Amniotic epithelial cell (primary cell): ENCODE measurements at regions not wholly inside any gene's neighbourhood (a gene's known extent, or its start where the extent isn't known, plus 50 kb on each side); places are given as distances from the start of the nearest gene placed in this dataset.

Source experiments
- DNase-seq: peaks from one replicate; pipeline ENCODE4 v3.0.0-alpha.2; 2010; ENCODE audit warnings: low read depth

DNA sequence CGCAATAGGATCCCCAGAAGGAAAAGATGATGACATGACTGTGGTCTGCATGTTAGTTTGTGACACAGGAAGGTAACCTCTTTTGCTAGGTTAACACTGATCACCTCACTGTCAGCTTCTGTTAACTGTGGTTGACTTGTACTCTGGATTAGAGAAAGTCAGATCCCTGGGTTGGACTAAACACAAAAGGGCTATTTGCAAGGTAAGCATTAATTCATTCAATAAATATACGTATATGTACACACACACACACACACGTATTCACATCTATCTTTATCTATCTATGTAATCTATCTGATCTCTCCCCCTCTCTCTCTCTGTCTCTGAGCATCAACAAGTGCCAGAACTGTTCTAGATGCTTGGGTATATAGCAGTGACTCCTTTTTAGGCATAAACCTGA, 136.1 kb upstream of the SNX19 start:
- no peak for DNase-seq

DNA sequence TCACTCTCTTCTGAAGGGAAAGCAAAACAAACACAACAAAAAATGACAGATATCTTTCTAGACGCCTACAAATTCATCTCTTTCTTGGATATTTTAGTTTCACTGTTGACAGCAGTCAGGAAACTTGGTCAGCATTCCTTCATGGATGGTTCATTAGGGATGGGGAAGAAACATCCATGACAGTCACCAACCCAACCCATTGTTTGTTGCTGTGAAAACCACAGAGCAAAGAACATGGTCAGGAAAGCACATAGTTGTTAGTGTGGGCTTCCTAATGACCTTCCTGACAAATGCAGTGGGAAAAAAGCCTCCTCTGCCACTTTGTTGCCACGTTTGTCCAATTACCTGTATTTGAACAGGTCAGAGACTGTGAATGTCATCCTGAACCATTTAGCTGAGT, 139.8 kb upstream of the SNX19 start:
- no peak for DNase-seq

DNA sequence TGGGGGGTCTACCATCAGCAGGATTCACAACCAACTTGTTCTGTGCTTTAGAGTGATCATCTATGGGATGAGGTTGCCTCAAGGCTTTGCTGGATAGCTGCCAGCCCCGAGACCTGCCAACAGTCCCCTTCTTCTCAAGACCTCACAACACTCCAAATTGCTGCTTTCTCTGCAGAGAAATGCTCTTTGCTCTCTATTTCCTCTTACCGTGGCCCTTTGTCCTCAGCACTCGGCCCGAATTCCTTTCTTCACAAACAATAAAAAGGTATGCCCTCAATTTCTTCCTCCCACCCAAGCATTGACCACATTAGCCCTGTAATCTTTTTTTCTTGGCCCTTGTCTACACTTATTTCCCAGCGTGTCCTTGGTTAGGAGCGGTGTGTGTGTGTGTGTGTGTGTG, 147.4 kb upstream of the SNX19 start:
- DNase-seq, result no peak

DNA sequence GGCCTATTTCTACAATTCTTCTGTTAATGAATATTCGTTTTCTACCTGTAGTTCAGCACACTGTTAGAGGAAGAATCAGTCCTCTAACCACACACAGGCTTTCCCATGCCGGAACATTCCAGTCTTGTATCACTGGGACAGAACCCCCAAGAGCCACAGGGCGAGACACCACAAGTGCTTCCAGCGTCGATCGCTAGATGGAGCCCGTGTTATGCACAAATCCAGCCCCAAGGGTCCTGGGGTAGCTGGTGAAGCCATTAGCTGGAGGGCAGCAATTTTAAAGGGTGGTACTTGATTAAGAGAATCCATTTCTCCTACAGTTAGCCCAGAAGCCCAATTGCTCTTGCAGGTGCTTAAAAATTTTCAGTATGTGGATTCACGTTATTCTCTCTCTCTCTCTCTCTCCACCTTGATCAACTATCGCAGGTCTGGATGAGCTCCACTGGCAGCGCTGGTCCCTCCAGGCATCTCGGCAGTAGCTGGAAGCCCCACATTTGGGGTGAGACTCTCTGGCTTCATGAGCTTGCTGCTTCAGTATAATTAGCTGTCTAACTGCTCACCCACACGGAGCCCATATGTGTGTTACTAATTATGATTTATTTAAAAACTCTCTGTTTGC, 148.2 kb upstream of the SNX19 start:
- DNase-seq, result peak; percentile 31

DNA sequence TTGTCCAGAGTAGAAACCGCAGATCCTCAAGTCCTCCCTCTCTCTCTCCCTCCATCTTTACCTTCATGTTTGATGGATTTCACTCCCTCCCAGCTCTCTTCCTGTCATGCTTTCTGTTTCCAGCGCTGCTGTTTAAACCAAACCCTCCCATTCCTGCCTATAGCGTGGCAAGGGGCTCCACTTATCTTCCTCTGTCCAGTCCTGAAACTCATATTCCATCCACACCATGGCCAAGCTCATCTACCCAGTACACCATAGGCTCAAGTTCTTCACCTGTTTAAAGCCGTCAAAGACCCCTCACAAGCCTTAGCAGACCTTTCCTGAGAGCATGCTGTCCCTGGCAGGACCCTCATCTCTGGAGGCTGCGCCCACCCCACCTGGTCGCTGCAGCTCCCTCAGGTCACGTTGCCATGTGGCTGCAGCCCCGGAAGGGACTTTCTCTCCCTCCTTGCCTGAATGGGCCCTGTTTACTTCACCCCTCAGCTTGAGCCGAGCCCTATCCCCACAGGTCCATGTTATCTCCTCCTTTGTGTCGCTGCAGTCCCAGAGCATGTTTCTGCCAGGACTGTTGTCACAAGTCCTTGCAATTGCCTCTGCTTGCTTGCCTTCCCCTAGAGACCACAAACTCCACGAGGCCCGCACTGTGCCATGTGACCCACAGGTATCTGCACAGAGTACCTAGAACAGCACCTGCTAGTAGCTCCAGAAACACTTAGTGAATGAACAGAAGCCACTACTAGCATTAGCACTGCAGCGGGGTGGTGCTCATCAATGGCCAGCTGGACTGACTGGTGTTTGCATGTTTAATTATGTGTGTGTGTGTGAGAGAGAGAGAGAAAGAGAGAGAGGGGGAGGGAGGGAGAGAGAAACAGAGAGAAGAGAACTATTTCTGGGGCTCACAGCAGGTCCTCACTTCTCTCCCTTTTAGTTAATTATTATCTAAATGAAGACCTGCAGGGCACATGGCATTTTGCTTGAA, 149.4 kb upstream of the SNX19 start:
- no peak for DNase-seq

DNA sequence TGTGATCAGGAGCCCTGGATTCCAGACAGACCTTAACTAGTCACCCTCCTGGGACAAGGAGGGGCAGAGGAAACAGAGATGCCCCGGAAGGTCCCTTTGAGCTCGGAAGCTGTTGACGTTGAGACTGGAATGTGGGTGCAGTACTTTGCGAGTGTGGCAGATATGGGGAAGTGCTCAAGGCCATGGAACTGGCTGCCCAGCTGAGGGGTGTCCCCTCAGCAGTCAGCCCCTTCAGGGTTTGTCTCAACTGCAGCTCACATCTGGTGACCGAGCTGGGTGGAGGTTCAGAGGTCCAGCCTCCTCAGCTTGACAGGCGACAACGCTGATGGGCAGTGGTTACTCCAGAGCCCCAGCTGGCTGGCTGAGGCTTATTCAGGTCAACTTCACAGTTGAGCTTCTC, 150.3 kb upstream of the SNX19 start:
- DNase-seq, result no peak

DNA sequence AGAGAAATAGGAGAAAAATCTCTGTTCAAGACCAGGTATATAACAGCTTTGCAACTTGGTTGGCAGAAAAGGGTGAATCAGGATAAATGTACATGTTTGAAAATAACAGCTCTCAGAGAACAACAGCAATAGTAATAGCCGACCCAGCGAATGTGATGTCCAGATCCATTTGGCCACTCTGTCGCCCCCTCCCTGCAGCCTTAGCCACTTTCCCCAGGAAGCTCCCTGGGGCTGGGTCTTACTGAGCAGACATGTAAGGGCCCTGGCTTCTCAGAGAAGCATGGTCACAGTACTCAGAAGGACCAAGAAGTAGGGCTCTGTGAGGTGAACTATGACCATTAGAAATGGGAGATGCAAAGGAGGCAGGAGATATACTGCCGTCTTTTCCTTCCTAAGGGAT, 154.1 kb upstream of the SNX19 start:
- no peak for DNase-seq

DNA sequence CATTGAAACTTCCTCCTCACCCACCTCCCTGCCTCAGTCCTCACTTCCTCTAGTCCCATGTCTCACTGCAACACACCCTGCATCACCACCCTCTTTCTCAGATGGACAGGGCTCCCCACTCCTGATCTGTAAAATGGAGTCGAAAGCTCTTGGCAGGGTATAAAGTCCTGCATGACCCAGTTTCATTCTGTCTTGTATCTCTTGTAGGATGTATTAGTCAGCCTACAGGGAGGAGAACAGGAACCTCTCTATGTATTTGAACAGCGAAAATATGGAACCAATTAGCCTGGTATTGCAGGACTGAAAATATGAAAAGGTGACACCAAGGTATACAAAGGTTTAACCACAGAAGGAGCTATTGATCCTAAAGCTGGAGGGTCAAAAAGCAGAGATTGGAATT, 156.9 kb upstream of the SNX19 start:
- no peak for DNase-seq

DNA sequence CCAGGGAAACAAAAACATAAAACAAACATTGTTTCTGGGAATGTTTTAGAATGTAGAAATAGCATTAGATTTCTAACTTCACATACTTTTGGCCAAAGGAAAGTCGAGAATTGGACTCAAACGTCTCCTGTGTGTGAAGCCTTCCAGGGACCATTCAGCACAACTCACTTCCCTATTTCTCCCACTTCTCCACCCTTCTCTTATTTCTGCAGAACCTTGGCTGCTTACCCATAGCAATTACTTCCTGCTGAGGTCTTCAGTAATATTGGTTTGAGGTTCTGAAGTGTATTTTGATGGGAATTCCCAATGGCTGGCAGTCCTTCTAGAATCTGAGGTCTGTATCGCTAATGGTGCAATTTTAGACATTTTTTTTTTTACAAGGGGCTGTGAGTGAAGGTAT, 158.3 kb upstream of the SNX19 start:
- no peak for DNase-seq

DNA sequence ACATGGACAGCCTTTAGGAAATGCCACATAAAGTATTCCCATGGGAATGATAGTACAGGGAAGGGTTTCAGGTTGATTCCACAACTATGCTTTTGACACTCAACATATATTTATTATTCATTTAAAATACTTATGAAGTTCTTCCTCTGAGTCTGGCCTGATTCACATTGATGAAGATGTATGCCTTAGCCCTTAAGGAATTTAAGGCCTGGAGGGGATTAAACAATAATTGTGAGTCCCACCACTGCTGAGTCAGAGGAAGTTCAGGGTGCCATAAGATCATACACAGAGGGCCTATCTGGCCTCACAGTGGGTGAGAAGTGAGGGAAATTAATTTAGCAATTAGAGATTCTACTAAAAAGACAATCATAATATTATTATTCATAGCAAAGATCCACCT, 161.1 kb upstream of the SNX19 start:
- DNase-seq, result no peak

DNA sequence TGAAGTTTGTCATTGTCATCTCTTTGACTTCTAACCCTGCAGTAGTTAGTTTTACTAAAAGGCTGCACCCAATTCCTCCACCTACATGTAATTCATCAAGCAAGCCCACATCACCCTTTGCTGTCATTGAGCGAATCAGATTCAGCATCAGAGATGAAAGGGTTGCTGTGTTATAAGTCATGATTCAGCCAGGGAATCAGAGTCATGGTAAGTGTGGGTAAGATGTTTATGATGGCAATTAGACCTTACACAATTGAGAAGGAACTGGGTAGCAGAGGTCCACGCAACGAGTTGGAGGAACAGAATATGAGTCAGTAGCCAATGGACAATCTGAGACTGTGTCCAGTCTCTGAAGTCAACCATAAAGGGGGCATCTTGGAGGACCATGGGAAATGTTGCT, 162.8 kb upstream of the SNX19 start:
- DNase-seq, result no peak

DNA sequence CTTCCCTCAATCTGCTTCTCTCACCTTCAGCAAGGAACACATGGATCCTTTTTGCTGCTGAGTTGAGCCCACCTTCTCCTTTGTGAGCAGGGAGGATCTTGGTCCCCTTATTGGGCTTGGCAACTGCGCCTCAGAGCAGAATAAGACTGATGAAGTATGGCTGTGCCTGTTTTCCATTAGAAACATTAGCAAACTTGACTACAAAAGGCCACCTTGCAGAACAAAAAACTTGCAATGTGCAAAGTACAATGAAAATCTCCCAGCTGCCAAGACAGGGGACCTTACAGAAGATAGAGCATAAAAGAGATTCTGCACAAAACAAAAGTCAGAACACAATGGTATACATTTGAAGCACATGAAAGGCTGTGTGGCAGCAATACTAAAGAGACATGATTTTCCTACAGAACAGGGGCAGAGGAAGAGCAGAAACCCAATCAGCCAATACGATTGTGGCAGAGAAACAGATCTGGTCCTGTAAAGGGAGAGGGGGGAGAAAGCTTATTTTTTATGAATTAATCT, 173.5 kb upstream of the SNX19 start:
- DNase-seq, result no peak

DNA sequence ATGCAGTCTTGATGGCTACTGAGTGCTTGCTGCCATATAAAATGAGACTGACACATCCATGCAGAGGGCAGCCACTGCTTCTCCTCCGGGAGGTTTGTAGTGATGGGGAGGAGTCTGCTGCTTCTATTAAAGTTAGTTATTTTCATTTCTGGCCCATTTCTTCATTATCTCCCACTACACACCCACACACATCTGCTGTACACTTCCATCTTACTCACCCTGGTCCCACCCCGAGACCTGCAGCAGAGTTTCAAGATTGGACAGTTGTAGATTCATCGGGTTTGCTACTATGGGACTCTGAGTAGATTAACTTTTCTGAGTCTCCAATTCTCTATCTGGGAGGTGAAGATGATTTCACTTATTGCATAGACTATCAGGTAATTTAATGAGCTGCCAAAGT, 176.2 kb upstream of the SNX19 start:
- DNase-seq, result no peak

DNA sequence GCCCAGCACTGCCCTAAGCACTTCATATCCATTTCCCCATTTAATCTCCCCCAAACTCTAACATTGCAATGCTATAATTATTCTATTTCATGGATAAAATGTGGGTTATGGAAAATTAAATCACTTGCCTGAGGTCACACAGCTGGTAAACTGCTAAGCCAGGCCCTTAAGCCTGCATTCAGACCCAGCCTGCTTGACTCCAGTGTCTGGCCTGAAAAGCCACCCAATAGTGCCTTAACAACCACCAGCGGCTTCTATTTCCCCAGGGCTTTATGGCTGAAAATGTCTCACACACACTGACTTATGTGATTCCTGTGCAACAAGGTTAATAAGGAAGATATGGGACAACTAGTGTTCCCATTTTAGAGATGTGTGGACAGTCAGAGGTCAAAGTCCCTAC, 178.5 kb upstream of the SNX19 start:
- DNase-seq, result no peak

DNA sequence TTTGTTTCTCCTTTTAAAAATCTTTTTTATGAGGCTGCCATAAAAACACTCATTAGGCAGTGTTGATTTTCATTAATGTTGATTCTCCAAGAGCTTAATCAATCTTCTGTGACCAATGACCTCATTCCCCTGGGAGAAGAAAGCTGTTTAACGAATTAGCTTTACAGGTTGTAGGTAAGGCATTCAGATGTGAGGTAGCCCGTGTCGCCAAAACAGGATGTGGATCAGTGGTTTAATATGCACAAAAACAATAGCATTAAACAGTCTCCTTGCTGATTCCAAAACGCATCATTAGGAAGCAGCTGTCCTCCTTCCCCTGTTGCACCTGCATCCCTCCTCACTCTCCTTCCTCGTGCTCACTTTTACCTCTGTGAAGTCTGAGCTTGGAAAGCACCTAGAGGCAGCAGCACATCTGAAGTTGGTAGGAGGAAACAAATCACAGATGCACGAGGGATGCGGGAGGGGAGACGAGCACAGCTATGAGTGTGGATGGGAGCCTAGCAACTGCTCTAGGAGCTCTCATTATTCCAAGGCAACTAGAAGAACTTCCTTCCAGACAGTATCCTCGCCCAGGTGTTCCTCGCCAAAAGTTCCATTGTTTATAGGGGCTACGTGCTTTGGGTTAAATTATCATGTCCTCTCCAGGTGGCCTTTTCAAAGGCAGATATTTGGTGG, 179.4 kb upstream of the SNX19 start:
- no peak for DNase-seq

DNA sequence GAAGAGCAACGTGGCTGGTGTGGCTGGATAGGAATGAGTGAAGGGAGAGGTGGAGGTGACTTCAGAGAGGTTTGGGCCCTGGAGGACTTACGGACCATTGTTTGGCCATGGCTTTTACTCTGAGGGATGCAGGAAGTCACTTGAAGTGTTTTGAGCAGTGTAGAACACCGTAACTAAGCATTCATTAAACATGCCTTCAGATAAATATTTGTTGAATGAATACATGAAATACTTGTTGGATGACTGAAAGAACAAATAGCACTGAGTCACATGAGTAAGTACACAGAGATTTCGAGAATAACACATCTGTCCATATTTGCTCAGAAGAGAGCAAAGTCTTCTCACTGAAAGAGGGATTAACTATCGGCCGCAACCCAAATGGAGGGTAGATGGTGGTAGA, 182.7 kb upstream of the SNX19 start:
- DNase-seq, result no peak

DNA sequence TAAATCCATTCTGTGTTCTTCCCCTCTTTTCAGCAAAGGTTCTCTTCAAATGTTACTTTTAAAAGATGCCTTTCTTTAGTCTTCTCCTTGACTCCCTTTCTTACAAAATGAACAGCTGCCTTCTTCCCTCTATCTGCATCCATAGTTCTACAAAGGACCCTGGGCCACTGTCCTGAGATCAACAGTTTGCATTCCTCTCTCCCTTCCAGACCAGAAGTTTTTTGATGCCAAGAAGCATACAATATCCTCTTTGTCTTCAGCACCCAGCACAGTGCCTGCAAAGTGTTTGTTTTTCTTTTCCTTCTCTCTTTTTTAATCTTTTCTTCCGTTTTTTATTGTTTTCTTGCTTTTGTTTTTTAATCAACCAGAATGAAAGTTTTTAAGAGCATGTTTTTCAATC, 183.5 kb upstream of the SNX19 start:
- DNase-seq, result no peak

DNA sequence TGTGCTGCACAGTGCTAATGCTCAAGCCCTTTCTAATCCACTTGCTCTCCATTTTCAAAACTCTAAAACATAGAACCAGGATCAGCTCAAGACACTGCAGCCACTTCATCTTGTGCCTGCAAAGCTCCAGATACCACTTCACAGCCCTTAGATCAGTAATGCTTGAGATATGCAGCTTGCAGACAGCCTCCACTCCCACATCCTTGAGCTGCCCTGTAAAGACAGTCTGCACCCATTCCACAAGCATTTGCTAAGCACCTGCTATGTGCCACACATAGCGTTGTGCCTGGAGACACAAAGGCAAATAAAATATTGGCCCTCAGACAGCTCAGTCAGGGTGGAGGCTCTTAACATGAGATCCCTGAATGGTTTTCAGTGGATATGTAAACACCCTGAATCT, 192.5 kb upstream of the SNX19 start:
- DNase-seq, result no peak

DNA sequence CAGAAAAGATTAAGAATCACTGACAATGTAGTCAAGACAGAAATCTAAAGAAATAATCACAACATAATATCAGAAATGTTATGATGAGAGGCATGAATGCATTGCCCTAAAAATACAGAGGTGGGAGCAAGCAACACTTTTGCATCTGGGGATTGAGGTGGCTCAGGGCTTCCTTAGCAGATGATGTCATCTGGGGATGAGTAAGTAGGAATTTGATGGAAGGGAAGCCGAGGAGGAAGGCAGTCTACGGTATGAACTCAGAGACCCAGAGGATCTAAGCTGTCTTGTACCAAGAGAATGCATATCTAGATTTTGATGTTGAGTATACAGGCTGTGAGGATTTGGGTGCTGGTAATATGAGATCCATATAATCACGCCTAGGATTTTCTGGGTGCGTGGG, 193.0 kb upstream of the SNX19 start:
- no peak for DNase-seq

DNA sequence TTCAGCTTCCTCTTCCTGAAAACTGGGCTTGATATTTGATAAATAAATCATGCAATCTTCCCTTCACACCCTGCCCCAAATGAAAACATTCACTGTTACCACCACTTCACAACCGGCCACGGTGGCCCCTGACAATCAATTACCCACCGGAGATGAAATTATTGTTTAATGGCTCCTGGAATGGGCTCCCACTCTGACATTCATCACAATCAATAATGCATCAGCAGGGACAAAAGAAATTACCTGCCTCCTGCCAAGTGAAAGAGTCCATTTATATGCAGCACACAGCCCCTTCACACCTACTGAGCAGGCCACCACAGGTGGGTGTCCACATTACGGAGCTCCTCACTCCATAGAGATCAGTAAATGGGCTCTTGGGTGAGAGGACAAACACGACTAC, 193.5 kb upstream of the SNX19 start:
- DNase-seq, result no peak

DNA sequence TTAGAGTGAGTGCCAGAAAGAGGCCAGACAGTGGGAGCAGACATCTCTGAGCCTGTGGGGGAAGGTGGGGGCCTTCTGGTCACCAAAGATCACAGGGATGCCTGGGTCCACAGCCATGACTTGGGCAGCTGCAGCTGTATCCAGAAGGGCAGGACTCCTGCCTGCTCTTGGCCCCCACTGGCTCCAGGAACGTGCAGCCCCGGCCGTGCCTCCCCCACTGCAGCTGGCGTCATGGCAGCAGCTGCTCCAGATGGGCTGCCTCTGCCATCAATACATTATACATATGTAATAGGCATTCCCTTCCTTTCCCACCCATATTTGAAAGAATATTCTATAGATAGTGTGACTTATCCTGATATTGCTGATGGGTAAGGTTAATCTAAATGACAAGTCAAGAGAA, 195.5 kb upstream of the SNX19 start:
- no peak for DNase-seq

DNA sequence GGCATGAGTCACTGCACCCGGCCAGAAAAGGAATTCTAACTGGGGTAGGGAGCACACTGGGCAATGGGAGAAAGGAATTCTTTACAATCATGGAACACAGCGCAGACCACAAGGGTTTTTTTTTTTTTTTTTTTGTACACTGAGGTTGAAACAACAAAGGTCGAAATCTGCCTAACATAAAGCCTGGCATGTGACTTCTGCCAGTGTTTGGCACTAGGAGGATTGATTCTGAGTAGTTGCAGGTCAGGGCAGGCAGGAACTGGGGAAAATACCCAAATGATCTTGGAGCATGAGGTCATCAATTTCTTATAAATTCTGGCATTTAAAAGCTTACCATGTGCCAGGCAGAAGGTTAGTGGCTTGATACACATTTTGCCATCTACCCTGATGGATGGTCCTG, 202.0 kb upstream of the SNX19 start:
- DNase-seq, result no peak
